IPS DF 6.9 (cell line): ENCODE measurements at regions not wholly inside any gene's neighbourhood (a gene's known extent, or its start where the extent isn't known, plus 50 kb on each side); places are given as distances from the start of the nearest gene placed in this dataset.

Experiments
- DNase-seq: peaks from one replicate; pipeline ENCODE4 v3.0.0-alpha.2; 2013; ENCODE audit warnings: low read depth, low spot score
- H3K27ac ChIP-seq: one replicate; pipeline ENCODE4 v1.5.1; 2013; ENCODE audit warnings: low read length, control low read depth
- H3K27me3 ChIP-seq: 2 replicates; pipeline ENCODE4 v1.6.1; 2013; ENCODE audit warnings: mild to moderate bottlenecking, low read length; ENCODE audit not compliant: control insufficient read depth, insufficient read depth
- H3K36me3 ChIP-seq: 2 replicates; pipeline ENCODE4 v1.6.1; 2013; ENCODE audit warnings: low read length; ENCODE audit not compliant: control insufficient read depth, insufficient read depth
- H3K4me1 ChIP-seq: 2 replicates; pipeline ENCODE4 v1.6.1; 2013; ENCODE audit warnings: low read length; ENCODE audit not compliant: control insufficient read depth, insufficient read depth
- H3K4me3 ChIP-seq: 2 replicates; pipeline ENCODE4 v1.5.1; 2013; ENCODE audit warnings: mild to moderate bottlenecking, low read length
- H3K9me3 ChIP-seq: 2 replicates; pipeline ENCODE4 v1.6.1; 2013; ENCODE audit warnings: low read length, inconsistent platforms; ENCODE audit not compliant: control insufficient read depth, insufficient read depth
- WGBS: extraction: QIAGEN DNeasy Blood & Tissue Kit; methylation state at CpG from one replicate; pipeline ENCODE4 v1.1.7; 2013; ENCODE audit warnings: mixed read lengths, missing lambda C conversion rate; ENCODE audit not compliant: insufficient read length, insufficient coverage; 5-methylcytosine and 5-hydroxymethylcytosine counted together

DNA sequence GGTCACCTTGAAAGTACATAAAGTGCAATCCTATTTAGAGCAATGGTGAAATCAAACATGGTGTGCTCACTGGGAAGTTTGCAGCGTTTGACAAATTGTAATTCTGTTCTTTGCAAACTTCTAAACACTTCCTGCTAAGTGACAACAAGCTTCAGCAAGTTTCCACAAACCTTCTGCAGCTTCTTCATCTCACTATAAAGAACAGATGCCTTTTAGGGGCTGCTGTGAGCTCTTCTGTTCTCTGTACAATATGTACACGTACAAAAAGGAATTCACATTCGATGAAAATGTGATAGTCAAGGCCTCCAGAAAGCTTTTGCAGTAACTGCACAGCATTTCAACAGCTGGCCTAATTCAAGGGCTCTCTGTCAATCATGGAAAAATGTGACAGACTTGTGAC lies 543.1 kb downstream of the CETN3 start:
- Histone ChIP-seq H3K36me3 (no peaks in the 10 kb centered on the region), H3K27me3 (no peaks in the 10 kb centered on the region), H3K9me3 (no peaks in the 10 kb centered on the region), H3K4me1 (no peaks in the 10 kb centered on the region), H3K27ac (no peak overlapping the region), H3K4me3 (no peak overlapping the region)
- WGBS: no CpG with 5 or more reads among the region's 3 CpGs
- no peak for DNase-seq

GRCh38 chr5:89864941-89865340 lies 544.6 kb downstream of the CETN3 start:
- no peak overlapping the region for H3K27ac ChIP-seq
- WGBS: no CpG with 5 or more reads among the region's 1 CpG
- H3K36me3 ChIP-seq: no peaks in the 10 kb centered on the region
- H3K27me3 ChIP-seq: no peaks in the 10 kb centered on the region
- no peak for DNase-seq
- H3K4me3 ChIP-seq: no peak overlapping the region
- no peaks in the 10 kb centered on the region for H3K9me3 ChIP-seq
- H3K4me1 ChIP-seq: no peaks in the 10 kb centered on the region

- no CpG with 5 or more reads among the region's 5 CpGs for WGBS
- Histone ChIP-seq H3K4me1 (no peaks in the 10 kb centered on the region), H3K27ac (no peak overlapping the region), H3K36me3 (no peaks in the 10 kb centered on the region), H3K4me3 (no peak overlapping the region), H3K27me3 (no peaks in the 10 kb centered on the region), H3K9me3 (no peaks in the 10 kb centered on the region)
- DNase-seq: no peak
Measured at GRCh38 chr5:89857790-89858189, 551.8 kb downstream of the CETN3 start.

- Histone ChIP-seq H3K9me3 (no peaks in the 10 kb centered on the region), H3K4me1 (no peaks in the 10 kb centered on the region), H3K4me3 (no peak overlapping the region), H3K27me3 (no peaks in the 10 kb centered on the region), H3K27ac (no peak overlapping the region), H3K36me3 (no peaks in the 10 kb centered on the region)
- no peak for DNase-seq
- no CpG with 5 or more reads among the region's 2 CpGs for WGBS
Measured at GRCh38 chr5:89855417-89855816, 554.1 kb downstream of the CETN3 start.

DNA sequence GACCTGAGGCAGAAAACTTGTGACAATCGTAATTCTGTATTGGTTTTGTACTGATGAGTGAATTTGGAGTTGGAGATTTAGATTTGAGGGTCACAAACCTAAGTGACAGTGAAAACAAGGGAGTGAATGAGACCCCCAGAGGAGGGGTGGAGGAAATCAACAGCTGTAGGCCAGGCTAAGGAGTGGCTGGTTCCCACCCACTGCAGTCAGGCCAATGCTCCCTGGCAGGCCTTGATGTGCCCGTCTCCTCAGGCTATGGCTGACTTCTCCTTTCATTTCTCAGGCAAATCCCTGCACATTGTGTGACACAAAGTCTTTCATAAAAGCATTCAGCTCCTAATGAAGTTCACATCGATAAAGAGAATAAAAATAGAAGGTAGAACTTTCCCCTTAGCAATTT lies 557.6 kb downstream of the CETN3 start:
- Histone ChIP-seq H3K9me3 (no peaks in the 10 kb centered on the region), H3K27ac (no peak overlapping the region), H3K4me3 (no peak overlapping the region), H3K4me1 (no peaks in the 10 kb centered on the region), H3K27me3 (no peaks in the 10 kb centered on the region), H3K36me3 (no peaks in the 10 kb centered on the region)
- WGBS: 100% methylated on average over 1 of the region's 3 CpGs
- DNase-seq: no peak

DNA sequence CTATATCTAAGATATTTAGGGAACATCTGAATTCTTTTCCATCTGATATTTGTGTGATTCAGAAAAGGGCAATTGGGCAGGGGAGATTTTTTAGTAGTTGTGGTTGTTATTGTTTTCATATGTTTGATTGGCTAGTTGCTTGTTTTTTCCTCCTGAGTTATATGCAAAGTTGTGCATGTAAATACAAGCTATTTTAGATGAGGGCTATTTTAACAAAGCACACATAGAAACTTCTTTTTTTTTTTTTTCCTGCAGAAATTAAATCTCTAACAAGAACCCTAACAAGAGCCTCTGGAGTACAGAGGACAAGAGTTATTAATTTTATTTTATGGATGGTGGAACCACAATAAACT lies 559.1 kb downstream of the CETN3 start:
- Histone ChIP-seq H3K4me1 (no peaks in the 10 kb centered on the region), H3K27ac (no peak overlapping the region), H3K4me3 (no peak overlapping the region), H3K9me3 (no peaks in the 10 kb centered on the region), H3K27me3 (no peaks in the 10 kb centered on the region), H3K36me3 (no peaks in the 10 kb centered on the region)
- DNase-seq: no peak

DNA sequence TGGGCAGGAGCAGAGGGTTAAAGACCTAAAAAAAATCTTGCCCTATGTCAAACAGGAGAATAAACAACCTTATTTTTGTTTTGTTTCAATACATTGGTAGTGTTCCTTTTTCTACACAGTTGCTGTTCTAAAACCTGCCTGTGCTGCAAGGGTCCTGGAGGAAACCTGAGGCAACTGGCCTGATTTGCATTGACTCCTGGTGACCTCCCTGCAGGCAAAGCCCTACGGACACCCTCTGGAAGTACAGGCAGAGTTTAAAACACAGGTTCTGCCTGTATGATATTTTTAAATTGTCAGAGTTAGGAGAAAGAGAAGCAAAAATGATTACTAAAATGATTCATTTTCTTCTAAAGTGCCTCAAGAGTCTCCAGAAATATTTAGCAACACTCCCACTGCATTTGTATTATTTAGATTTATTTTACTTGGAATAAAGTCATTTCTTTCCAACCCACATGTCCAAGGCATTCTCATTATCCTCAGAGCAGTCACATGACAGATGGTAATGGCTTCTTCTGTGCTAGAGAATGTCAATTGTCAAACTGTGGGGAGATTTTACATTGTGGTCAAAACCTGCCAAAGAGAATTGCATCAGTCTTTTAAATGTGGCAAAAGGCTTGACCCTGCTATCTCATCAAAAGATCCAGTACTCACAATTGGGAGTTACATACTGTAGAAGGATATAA lies 559.6 kb downstream of the CETN3 start:
- no peak for DNase-seq
- H3K36me3 ChIP-seq: no peaks in the 10 kb centered on the region
- no peaks in the 10 kb centered on the region for H3K9me3 ChIP-seq
- WGBS: no CpG with 5 or more reads among the region's 1 CpG
- H3K4me3 ChIP-seq: no peak overlapping the region
- no peak overlapping the region for H3K27ac ChIP-seq
- H3K27me3 ChIP-seq: no peaks in the 10 kb centered on the region
- no peaks in the 10 kb centered on the region for H3K4me1 ChIP-seq

GRCh38 chr5:89847743-89848142 lies 561.8 kb downstream of the CETN3 start:
- DNase-seq: no peak
- no peaks in the 10 kb centered on the region for H3K27me3 ChIP-seq
- WGBS: no CpG with 5 or more reads among the region's 4 CpGs

DNA sequence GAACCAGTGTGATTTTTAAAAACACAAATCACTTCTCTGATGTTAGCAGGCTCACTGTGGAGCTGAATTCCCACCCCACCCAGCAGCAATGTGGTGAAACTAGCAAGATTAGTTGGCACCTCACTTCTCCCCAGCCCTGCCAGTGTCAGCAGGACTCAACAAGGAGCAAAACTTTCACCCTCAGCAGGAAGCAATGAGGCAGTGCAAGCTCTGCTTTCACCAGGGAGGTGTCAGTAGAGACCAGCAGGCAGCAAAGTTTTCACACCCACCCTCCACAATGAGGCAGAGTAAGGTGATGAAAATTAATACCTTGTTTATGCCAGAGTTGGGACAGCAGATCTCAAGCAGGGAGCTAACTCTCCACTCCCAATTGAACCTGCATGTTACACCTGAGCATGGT lies 565.0 kb downstream of the CETN3 start:
- Histone ChIP-seq H3K27me3 (no peaks in the 10 kb centered on the region), H3K36me3 (no peaks in the 10 kb centered on the region), H3K9me3 (no peaks in the 10 kb centered on the region), H3K4me1 (peaks cover 4% of the 10 kb centered on the region; the same call in 1 of the 2 replicates), H3K27ac (no peak overlapping the region), H3K4me3 (no peak overlapping the region)
- DNase-seq: no peak

More at GRCh38 chr5:89847743-89848142, 561.8 kb downstream of the CETN3 start:
- Histone ChIP-seq H3K9me3 (no peaks in the 10 kb centered on the region), H3K27ac (no peak overlapping the region), H3K4me1 (peaks cover 4% of the 10 kb centered on the region; the same call in 1 of the 2 replicates), H3K4me3 (no peak overlapping the region), H3K36me3 (no peaks in the 10 kb centered on the region)

- H3K27me3 ChIP-seq: no peaks in the 10 kb centered on the region
- no peak for DNase-seq
- no peak overlapping the region for H3K27ac ChIP-seq
- H3K36me3 ChIP-seq: no peaks in the 10 kb centered on the region
- WGBS: no CpG with 5 or more reads among the region's 1 CpG
- H3K9me3 ChIP-seq: no peaks in the 10 kb centered on the region
- H3K4me3 ChIP-seq: no peak overlapping the region
- H3K4me1 ChIP-seq: peaks cover 4% of the 10 kb centered on the region; the same call in 1 of the 2 replicates
Measured at GRCh38 chr5:89842531-89842930, 567.0 kb downstream of the CETN3 start.

DNA sequence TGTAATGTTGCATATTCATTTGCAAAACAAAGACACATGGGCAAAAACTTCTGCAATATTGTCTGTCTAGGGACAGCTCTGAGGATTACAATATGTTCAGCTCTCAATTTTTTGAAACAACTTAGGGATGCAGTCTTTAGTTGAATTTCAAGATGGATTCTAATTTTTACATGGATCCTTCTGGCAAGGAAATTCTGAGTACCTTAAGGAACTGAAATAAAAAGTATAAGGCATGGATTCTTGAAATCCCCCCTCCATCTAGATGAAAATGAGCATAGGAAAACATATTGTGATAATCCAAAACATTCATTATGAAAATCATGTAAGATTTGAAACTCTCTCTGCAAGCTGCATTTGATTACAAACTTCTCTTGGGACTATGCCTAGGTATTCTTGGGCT lies 568.6 kb downstream of the CETN3 start:
- H3K4me1 ChIP-seq: peaks cover 4% of the 10 kb centered on the region; the same call in 1 of the 2 replicates
- no peaks in the 10 kb centered on the region for H3K9me3 ChIP-seq
- no peak overlapping the region for H3K27ac ChIP-seq
- no peaks in the 10 kb centered on the region for H3K27me3 ChIP-seq
- no peaks in the 10 kb centered on the region for H3K36me3 ChIP-seq
- DNase-seq: no peak
- no peak overlapping the region for H3K4me3 ChIP-seq
